Peyer's patch (tissue), 4 donors: ENCODE measurements at regions not wholly inside any gene's neighbourhood (a gene's known extent, or its start where the extent isn't known, plus 50 kb on each side); places are given as distances from the start of the nearest gene placed in this dataset.

Source experiments
- DNase-seq, 3 donors: peaks; one replicate each; pipeline ENCODE4 v3.0.0-alpha.2; 2017 to 2019
- H3K27ac ChIP-seq, 4 donors: fragments of 200-600 bp; sonication (generic); one replicate each; pipeline ENCODE4 v1.5.1; 2016 to 2019
- H3K27me3 ChIP-seq, 2 donors: fragments of 200-600 bp; sonication (generic); one replicate each; pipeline ENCODE4 v1.5.1; 2019
- H3K36me3 ChIP-seq, 3 donors: fragments of 200-600 bp; sonication (generic); one replicate each; pipeline ENCODE4 v1.5.1; 2016 to 2019
- H3K4me1 ChIP-seq, 4 donors: fragments of 200-600 bp; sonication (generic); one replicate each; pipeline ENCODE4 v1.5.1; 2016 to 2019
- H3K4me3 ChIP-seq, 4 donors: fragments of 200-600 bp; sonication (generic); 1 replicate in 3 of 4; 2 replicates in 1 of 4; pipeline ENCODE4 v1.5.1; 2016 to 2019; ENCODE audit warnings: mild to moderate bottlenecking in 1 of 4
- H3K9me3 ChIP-seq, 4 donors: fragments of 200-600 bp; sonication (generic); one replicate each; pipeline ENCODE4 v1.5.1; 2016 to 2019; ENCODE audit warnings: mild to moderate bottlenecking in 1 of 4
- CTCF ChIP-seq, 6 experiments: fragments of 450-650 bp in 4 of 6; fragments of 200-600 bp in 2 of 6; sonication (generic) in 1 of 6; IDR thresholded peaks; one replicate each; pipeline ENCODE4 v1.5.1; 2017 to 2019; ENCODE audit warnings: antibody characterized with exemption in 6 of 6, mild to moderate bottlenecking in 3 of 6, moderate library complexity in 1 of 6
- POLR2A ChIP-seq, 2 donors: fragments of 450-650 bp; IDR thresholded peaks; one replicate each; pipeline ENCODE4 v1.5.1; 2017; ENCODE audit warnings: antibody characterized with exemption in 2 of 2, mild to moderate bottlenecking in 2 of 2, moderate library complexity in 2 of 2

- no peak for DNase-seq
- Histone ChIP-seq H3K4me1 (no peaks in the 10 kb centered on the region), H3K27me3 (no peaks in the 10 kb centered on the region), H3K36me3 (no peaks in the 10 kb centered on the region), H3K9me3 (peaks cover 0 to 7% (median 0%) of the 10 kb centered on the region in 4 donors), H3K27ac (no peak overlapping the region), H3K4me3 (no peak overlapping the region)
- TF ChIP-seq CTCF (IDR thresholded peaks at IDR 0.05) (no peak), POLR2A (IDR thresholded peaks at IDR 0.05) (no peak)
These were observed 435.7 kb downstream of the RAPGEF2 start for GRCh38 chr4:159538556-159538955.

- Histone ChIP-seq H3K4me3 (no peak overlapping the region), H3K9me3 (peaks cover 0 to 7% (median 0%) of the 10 kb centered on the region in 4 donors), H3K27ac (no peak overlapping the region), H3K27me3 (no peaks in the 10 kb centered on the region), H3K4me1 (no peaks in the 10 kb centered on the region), H3K36me3 (no peaks in the 10 kb centered on the region)
- no peak for DNase-seq
- TF ChIP-seq POLR2A (IDR thresholded peaks at IDR 0.05) (no peak), CTCF (IDR thresholded peaks at IDR 0.05) (no peak)
These were observed 437.2 kb downstream of the RAPGEF2 start for GRCh38 chr4:159540038-159540437.

- H3K36me3 ChIP-seq, result no peaks in the 10 kb centered on the region
- H3K4me3 ChIP-seq, result no peak overlapping the region
- H3K27me3 ChIP-seq, result no peaks in the 10 kb centered on the region
- peaks cover 0 to 6% (median 0%) of the 10 kb centered on the region in 4 donors for H3K9me3 ChIP-seq
- no peaks in the 10 kb centered on the region for H3K4me1 ChIP-seq
- no peak for DNase-seq
- no peak overlapping the region for H3K27ac ChIP-seq
- TF ChIP-seq POLR2A (IDR thresholded peaks at IDR 0.05) (no peak), CTCF (IDR thresholded peaks at IDR 0.05) (no peak)
These were observed 437.6 kb downstream of the RAPGEF2 start for GRCh38 chr4:159540501-159540900.

- no peak overlapping the region for H3K4me3 ChIP-seq
- no peaks in the 10 kb centered on the region for H3K4me1 ChIP-seq
- H3K27me3 ChIP-seq, result no peaks in the 10 kb centered on the region
- H3K27ac ChIP-seq, result no peak overlapping the region
- H3K36me3 ChIP-seq, result no peaks in the 10 kb centered on the region
- TF ChIP-seq CTCF (IDR thresholded peaks at IDR 0.05), result no peak
- TF ChIP-seq POLR2A (IDR thresholded peaks at IDR 0.05), result no peak
- peaks cover 0 to 4% (median 0%) of the 10 kb centered on the region in 4 donors for H3K9me3 ChIP-seq
- no peak for DNase-seq
These were observed 438.3 kb downstream of the RAPGEF2 start for GRCh38 chr4:159541143-159541542.

- no peak for DNase-seq
- Histone ChIP-seq H3K4me3 (no peak overlapping the region), H3K4me1 (no peaks in the 10 kb centered on the region), H3K36me3 (no peaks in the 10 kb centered on the region), H3K27ac (no peak overlapping the region), H3K9me3 (no peaks in the 10 kb centered on the region), H3K27me3 (no peaks in the 10 kb centered on the region)
- TF ChIP-seq CTCF (IDR thresholded peaks at IDR 0.05) (no peak), POLR2A (IDR thresholded peaks at IDR 0.05) (no peak)
These were observed 439.4 kb downstream of the RAPGEF2 start for GRCh38 chr4:159542296-159542695.

- H3K36me3 ChIP-seq, result no peaks in the 10 kb centered on the region
- no peak overlapping the region for H3K27ac ChIP-seq
- no peak overlapping the region for H3K4me3 ChIP-seq
- no peaks in the 10 kb centered on the region for H3K27me3 ChIP-seq
- no peak for DNase-seq
- no peaks in the 10 kb centered on the region for H3K4me1 ChIP-seq
- TF ChIP-seq CTCF (IDR thresholded peaks at IDR 0.05) (no peak), POLR2A (IDR thresholded peaks at IDR 0.05) (no peak)
- H3K9me3 ChIP-seq, result no peaks in the 10 kb centered on the region
These were observed 441.0 kb downstream of the RAPGEF2 start for GRCh38 chr4:159543831-159544230.
